Mucosa of rectum (tissue), 2 donors: ENCODE measurements at regions not wholly inside any gene's neighbourhood (a gene's known extent, or its start where the extent isn't known, plus 50 kb on each side); places are given as distances from the start of the nearest gene placed in this dataset.

Source experiments
- H3K27ac ChIP-seq, 2 donors: one replicate each; pipeline ENCODE4 v1.7.0; 2013; ENCODE audit warnings: inconsistent platforms in 2 of 2, low read depth in 2 of 2, low read length in 2 of 2
- H3K27me3 ChIP-seq, 2 donors: one replicate each; pipeline ENCODE4 v1.7.0; 2013; ENCODE audit warnings: low read length in 2 of 2; ENCODE audit not compliant: control insufficient read depth in 2 of 2, insufficient read depth in 2 of 2
- H3K36me3 ChIP-seq, 2 donors: one replicate each; pipeline ENCODE4 v1.7.0; 2013; ENCODE audit warnings: low read length in 2 of 2; ENCODE audit not compliant: control insufficient read depth in 2 of 2, insufficient read depth in 2 of 2
- H3K4me1 ChIP-seq, 2 donors: one replicate each; pipeline ENCODE4 v1.7.0; 2013; ENCODE audit warnings: low read length in 2 of 2, mild to moderate bottlenecking in 1 of 2; ENCODE audit not compliant: control insufficient read depth in 2 of 2, insufficient read depth in 2 of 2
- H3K4me3 ChIP-seq, 2 donors: one replicate each; pipeline ENCODE4 v1.7.0; 2013; ENCODE audit warnings: low read length in 2 of 2
- H3K9ac ChIP-seq, 2 donors: one replicate each; pipeline ENCODE4 v1.7.0; 2013; ENCODE audit warnings: low read length in 2 of 2, low read depth in 1 of 2, mild to moderate bottlenecking in 1 of 2
- H3K9me3 ChIP-seq, 2 donors: one replicate each; pipeline ENCODE4 v1.7.0; 2013; ENCODE audit warnings: low read length in 2 of 2; ENCODE audit not compliant: control insufficient read depth in 2 of 2
- donor health status: healthy.
- donor health status: Normal muscosa, but diverticular disease.

DNA sequence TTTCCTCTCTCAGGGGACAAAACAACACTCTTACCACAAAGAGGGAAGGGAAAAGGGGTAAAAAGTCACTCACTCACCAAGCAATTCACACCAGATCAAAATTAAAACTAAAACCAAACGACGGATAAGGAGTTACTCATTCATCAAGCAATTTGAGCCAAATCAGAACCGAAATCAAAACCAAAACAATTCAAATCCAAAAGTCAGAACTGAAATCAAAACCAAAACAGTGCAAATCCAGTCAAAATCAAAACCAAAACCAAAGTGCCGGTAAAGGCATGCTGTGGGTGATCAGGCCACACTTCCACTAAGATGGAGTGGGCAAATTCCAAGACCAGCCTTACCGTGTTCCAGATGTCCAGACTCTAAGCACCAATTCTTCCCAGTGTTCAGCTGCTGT lies 717.9 kb downstream of the AMY1C start:
- Histone ChIP-seq H3K9ac (no peak overlapping the region), H3K36me3 (no peaks in the 10 kb centered on the region), H3K4me3 (no peak overlapping the region), H3K9me3 (peaks cover 2% of the 10 kb centered on the region in 2 donors), H3K27ac (no peak overlapping the region), H3K4me1 (no peaks in the 10 kb centered on the region), H3K27me3 (no peaks in the 10 kb centered on the region)

DNA sequence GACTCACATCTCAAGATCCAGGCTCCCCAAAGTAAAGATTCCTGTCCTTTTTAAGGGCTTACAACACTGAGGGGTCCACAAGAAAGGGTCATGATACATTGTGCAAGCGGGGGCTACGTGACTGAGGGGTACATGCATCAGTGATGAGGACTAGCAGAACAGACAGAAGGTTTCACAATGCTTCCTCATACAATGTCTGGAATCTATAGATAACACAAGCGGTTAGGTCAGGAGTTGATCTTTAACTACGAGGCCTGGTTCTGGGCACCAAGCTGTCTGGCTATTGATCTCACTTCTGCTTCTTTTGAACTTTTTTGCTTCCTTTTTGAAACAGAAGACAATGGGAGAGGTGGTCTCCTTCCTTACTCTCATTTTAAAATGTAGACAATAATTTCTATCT lies 718.6 kb downstream of the AMY1C start:
- Histone ChIP-seq H3K27ac (no peak overlapping the region), H3K4me3 (no peak overlapping the region), H3K4me1 (no peaks in the 10 kb centered on the region), H3K36me3 (no peaks in the 10 kb centered on the region), H3K9me3 (peaks cover 2 to 4% of the 10 kb centered on the region in 2 donors), H3K27me3 (no peaks in the 10 kb centered on the region), H3K9ac (no peak overlapping the region)

DNA sequence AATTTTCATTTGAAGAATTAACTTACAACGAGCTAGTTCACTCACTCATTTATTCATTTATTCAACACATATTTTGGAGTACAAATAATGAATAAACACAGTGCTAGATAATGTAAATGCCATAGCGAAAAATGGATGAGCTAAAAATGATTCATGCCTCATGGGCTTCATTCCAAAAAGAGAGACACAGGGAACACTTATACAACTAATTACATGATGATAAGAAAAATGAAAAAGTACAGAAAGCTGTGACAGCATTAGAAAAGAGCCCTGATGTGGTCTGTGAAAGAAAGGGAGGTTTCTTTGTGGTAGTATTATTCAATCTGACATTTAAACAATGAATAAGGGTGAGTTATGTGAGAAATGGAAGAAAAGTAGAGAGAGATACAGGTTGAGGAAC lies 726.4 kb downstream of the AMY1C start:
- no peak overlapping the region for H3K4me3 ChIP-seq
- no peaks in the 10 kb centered on the region for H3K27me3 ChIP-seq
- H3K9ac ChIP-seq, result no peak overlapping the region
- no peak overlapping the region for H3K27ac ChIP-seq
- H3K4me1 ChIP-seq, result no peaks in the 10 kb centered on the region
- peaks cover 0 to 4% of the 10 kb centered on the region in 2 donors for H3K9me3 ChIP-seq
- no peaks in the 10 kb centered on the region for H3K36me3 ChIP-seq

DNA sequence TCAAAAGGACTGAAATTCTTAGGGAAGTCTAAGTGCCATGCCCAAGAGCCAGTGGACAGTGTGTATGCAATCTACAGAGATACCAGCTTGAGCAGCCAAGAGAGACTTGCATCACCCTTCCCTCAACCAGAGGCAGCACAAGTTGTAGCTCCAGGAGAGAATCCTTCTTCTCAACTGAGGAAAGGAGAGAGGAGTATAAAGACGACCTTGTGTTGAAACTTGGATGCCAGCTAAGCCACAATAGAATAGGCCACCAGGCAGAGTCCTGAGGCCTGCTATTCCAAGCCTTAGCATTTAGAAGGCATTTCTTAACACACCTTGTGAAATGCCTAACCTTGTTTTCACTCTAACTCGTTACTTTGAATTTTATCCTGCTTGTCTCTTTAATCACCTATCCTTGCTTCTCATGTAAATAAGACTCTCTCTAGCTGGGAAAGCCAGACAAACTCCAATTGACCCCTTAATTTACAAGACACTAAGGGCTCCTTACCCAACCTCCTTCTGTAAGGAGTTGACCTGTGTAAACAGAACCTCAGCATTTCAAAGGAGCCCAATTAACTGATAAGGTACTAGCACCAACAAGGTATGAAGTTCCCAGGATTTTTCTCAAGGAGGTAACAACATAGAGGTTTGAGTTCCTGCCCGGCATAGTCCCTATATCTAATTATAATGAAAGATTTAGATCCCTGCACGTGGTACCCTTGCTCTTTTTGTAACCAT lies 738.8 kb downstream of the AMY1C start:
- Histone ChIP-seq H3K4me3 (no peak overlapping the region), H3K9ac (no peak overlapping the region), H3K27me3 (no peaks in the 10 kb centered on the region), H3K9me3 (peaks cover 0 to 4% of the 10 kb centered on the region in 2 donors), H3K4me1 (no peaks in the 10 kb centered on the region), H3K27ac (no peak overlapping the region), H3K36me3 (no peaks in the 10 kb centered on the region)

DNA sequence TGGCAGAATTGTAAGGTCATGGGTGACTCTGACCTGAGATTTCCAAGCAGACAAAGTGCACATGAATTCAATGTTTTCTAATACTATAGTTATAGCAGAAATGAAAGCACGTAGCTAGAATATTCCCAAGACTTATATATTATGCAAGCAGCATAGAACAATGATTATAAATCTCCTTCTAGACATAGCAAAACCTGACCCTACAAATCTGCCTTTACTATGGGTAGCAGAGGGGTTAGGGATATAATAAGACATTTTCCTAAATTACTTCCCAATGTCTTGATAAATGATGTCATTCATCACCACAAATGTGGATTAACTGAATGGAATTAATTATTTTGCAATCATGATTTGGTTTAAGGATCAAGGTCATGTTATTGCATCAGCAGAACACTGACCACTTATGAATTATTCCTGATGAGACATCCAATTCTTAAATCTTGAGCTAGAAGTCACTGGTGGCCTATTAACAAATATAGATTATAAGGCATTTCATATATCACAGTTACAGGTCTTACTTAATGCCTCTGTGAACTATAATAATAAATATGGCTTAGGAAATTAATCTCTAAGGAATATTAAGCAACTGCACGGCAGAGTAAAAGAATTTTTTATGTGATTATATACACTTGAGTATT lies 776.6 kb downstream of the AMY1C start:
- Histone ChIP-seq H3K4me3 (no peak overlapping the region), H3K9me3 (no peaks in the 10 kb centered on the region), H3K27me3 (no peaks in the 10 kb centered on the region), H3K36me3 (no peaks in the 10 kb centered on the region), H3K9ac (no peak overlapping the region), H3K27ac (no peak overlapping the region), H3K4me1 (no peaks in the 10 kb centered on the region)

DNA sequence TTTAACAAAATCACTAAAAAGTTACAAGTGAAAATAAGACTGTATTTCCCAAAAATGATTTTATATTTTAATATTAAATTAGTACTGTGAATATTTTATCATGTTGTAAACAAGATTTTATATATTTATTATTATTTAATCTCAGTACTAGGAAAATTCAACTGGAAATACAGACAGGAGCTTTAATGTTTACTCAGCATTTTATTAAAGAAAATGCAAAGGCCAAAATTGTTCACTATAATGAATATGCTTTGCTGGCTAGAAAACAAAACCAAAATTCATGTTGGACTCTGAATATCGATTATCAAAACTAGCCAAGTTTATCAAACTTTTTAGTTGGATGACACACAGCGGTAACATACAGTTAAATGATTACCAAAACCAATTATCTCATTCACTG lies 782.3 kb downstream of the AMY1C start:
- Histone ChIP-seq H3K9ac (no peak overlapping the region), H3K9me3 (no peaks in the 10 kb centered on the region), H3K4me3 (no peak overlapping the region), H3K27ac (no peak overlapping the region), H3K4me1 (no peaks in the 10 kb centered on the region), H3K27me3 (no peaks in the 10 kb centered on the region), H3K36me3 (no peaks in the 10 kb centered on the region)

DNA sequence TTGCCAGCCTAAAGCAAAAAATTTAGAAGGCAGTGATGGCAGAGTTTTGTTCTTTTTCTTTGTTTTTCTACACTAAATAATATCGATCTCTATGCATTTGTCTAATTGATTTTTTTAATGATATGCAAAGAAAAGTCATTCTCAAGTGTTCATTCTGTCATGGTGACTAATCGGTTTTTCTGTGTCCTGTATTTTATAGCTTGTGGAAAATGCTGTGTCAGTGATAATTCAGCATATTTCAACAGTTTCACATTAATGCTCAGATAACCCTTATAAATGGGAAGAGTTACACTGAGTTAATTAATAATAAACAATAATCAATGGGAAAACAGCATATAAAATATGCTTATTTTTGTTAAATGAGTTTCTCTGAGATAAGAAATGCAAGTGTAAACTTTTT lies 824.9 kb downstream of the AMY1C start:
- no peak overlapping the region for H3K27ac ChIP-seq
- H3K9ac ChIP-seq, result no peak overlapping the region
- no peaks in the 10 kb centered on the region for H3K36me3 ChIP-seq
- H3K27me3 ChIP-seq, result no peaks in the 10 kb centered on the region
- H3K4me3 ChIP-seq, result no peak overlapping the region
- no peaks in the 10 kb centered on the region for H3K9me3 ChIP-seq
- no peaks in the 10 kb centered on the region for H3K4me1 ChIP-seq

DNA sequence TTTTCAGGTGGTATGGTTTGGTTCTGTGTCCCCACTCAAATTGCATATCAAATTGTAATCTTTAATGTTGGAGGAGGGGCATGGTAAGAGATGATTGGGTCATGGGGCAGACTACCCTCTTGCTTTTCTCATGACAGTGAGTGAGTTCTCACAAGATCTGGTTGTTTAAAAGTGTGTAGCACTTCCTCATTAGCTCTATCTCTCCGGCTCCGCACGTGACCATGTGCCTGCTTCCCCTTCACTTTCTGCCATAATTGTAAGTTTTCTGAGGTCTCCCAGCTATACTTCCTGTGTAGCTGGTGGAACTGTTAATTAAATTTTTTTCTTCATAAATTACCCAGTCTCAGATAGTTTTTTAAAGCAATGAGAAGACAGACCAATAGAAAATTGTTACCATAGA lies 843.2 kb downstream of the AMY1C start:
- no peaks in the 10 kb centered on the region for H3K27me3 ChIP-seq
- no peaks in the 10 kb centered on the region for H3K4me1 ChIP-seq
- no peak overlapping the region for H3K9ac ChIP-seq
- H3K9me3 ChIP-seq, result no peaks in the 10 kb centered on the region
- H3K27ac ChIP-seq, result no peak overlapping the region
- H3K36me3 ChIP-seq, result no peaks in the 10 kb centered on the region
- no peak overlapping the region for H3K4me3 ChIP-seq

DNA sequence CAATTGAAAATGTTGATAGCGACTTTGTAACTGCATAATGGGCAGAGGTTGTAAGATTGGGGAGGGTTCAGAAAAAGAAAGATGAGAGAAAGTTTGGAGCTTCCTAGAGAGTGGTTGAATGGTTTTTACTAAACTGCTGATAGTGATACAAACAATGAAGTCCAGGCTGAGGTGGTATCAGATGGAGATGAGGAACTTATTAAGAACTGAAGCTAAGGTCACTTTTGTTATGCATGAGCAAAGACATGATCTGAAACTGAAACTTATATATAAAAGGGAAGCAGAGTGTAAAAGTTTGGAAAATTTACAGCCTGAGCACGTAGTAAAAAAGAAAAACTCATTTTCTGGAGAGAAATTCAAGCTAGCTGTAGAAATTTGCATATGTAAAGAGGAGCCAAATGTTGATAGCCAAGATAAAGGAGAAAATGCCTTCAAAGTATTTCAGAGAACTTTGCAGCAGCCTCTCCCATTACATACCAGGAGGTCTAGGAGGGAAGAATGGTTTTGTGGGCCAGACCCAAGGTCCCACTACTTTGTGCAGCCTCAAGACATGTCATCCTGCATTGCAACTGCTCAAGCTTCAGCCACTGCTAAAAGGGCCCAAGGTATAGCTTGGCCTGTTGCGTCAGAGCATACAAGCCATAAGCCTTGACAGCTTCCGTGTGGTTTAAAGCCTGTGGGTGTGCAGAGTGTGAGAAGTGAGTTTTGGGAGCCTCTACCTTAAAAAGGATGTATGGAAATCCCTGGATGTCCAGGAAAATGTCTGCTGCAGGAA lies 843.9 kb downstream of the AMY1C start:
- no peaks in the 10 kb centered on the region for H3K4me1 ChIP-seq
- H3K9ac ChIP-seq, result no peak overlapping the region
- H3K4me3 ChIP-seq, result no peak overlapping the region
- no peaks in the 10 kb centered on the region for H3K9me3 ChIP-seq
- H3K27me3 ChIP-seq, result no peaks in the 10 kb centered on the region
- no peaks in the 10 kb centered on the region for H3K36me3 ChIP-seq
- no peak overlapping the region for H3K27ac ChIP-seq

DNA sequence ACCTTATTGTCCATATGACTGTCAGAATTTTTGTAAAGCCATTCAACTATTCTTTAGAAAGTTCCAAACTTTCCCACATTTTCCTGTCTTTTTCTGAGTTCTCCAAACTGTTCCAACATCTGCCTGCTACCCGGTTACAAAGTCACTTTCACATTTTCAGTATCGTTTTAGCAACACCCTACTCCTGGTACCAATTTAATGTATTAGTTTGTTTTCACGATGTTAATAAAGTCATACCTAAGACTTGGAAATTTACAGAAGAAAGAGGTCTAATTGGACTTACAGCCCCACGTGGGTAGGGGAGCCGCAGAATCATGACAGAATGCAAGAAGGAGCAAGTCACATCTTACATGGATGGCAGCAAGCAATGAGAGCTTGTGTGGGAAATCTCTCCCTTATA lies 867.8 kb downstream of the AMY1C start:
- peaks cover 0 to 6% of the 10 kb centered on the region in 2 donors for H3K9me3 ChIP-seq
- H3K9ac ChIP-seq, result no peak overlapping the region

More for the DNA sequence above, 867.8 kb downstream of the AMY1C start:
- Histone ChIP-seq H3K36me3 (no peaks in the 10 kb centered on the region), H3K4me3 (no peak overlapping the region), H3K27ac (no peak overlapping the region), H3K4me1 (no peaks in the 10 kb centered on the region), H3K27me3 (no peaks in the 10 kb centered on the region)
